22Rv1 (cell line): ENCODE measurements at regions not wholly inside any gene's neighbourhood (a gene's known extent, or its start where the extent isn't known, plus 50 kb on each side); places are given as distances from the start of the nearest gene placed in this dataset.

Experiments used
- ZFX ChIP-seq: fragments of 450-650 bp; IDR thresholded peaks from 2 replicates; pipeline ENCODE4 v1.6.1; 2017; ENCODE audit warnings: antibody characterized with exemption, borderline replicate concordance
- TF ChIP-seq, protein P1 (sequence below): fragments of 450-650 bp; IDR thresholded peaks from 2 replicates; pipeline ENCODE4 v1.5.1; 2017; ENCODE audit warnings: mild to moderate bottlenecking

DNA sequence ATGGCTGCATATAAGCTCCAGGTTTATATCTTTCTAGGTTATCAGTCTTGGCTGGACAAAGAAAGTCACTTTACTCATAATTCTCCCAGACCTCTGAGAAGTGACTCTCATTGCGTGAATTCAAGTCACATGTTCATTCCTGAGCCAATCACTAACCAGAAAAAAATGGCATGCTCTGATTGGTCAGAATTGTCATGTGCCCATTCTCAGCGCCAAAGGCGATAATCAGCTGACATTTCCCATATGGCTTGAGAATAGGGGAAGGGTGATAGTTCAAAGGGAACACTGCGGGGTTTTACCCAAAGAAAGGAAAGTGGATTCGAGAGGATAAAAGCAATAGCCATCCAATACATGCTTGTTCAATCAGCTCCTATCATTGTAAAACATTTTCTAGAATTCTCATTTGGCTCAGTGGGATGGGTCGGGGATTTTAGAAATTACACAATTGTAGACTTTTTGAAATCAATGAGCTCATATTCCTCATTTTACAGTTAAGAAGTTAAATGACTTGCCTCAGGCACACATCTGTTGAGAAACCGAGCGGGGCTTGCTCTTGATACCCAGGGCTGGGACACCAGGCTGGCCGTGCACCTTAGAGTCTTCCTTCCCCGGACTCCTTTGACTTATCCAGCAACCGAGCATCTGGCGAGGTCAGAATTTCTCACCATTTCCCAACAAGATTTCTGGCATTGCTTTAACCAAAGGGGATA, 454.0 kb upstream of the TBX3 start:
- TF ChIP-seq, protein P1, sequence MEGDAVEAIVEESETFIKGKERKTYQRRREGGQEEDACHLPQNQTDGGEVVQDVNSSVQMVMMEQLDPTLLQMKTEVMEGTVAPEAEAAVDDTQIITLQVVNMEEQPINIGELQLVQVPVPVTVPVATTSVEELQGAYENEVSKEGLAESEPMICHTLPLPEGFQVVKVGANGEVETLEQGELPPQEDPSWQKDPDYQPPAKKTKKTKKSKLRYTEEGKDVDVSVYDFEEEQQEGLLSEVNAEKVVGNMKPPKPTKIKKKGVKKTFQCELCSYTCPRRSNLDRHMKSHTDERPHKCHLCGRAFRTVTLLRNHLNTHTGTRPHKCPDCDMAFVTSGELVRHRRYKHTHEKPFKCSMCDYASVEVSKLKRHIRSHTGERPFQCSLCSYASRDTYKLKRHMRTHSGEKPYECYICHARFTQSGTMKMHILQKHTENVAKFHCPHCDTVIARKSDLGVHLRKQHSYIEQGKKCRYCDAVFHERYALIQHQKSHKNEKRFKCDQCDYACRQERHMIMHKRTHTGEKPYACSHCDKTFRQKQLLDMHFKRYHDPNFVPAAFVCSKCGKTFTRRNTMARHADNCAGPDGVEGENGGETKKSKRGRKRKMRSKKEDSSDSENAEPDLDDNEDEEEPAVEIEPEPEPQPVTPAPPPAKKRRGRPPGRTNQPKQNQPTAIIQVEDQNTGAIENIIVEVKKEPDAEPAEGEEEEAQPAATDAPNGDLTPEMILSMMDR = no peak
- TF ChIP-seq ZFX = no peak
